ENCODE measurements at regions not wholly inside any gene's neighbourhood (a gene's known extent, or its start where the extent isn't known, plus 50 kb on each side); places are given as distances from the start of the nearest gene placed in this dataset.

DNA sequence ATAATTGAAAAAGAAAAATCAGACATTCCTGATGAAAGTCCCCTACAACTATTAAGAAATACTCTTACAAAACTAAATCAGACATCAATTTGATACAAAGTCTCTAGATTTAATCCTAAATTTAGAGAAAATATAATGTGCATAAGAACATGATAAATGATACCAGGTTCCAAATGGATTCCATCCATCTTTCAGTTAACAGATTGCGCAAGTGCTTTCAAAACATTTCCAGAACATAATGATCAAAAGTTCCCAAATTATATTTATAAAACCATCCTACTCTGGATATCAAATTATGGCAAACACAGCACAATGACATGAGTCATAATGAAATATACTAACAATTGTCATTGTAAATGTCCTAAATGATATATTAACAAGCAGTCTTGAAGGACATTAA, 151.0 kb upstream of the GYPC start:
- no peak for TF ChIP-seq IRF4 (IDR thresholded peaks at IDR 0.05; ENCODE audit: low read depth, low read length)
- TF ChIP-seq CHD4 (IDR thresholded peaks at IDR 0.05): no peak
- TF ChIP-seq, protein P1, sequence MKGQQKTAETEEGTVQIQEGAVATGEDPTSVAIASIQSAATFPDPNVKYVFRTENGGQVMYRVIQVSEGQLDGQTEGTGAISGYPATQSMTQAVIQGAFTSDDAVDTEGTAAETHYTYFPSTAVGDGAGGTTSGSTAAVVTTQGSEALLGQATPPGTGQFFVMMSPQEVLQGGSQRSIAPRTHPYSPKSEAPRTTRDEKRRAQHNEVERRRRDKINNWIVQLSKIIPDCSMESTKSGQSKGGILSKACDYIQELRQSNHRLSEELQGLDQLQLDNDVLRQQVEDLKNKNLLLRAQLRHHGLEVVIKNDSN (IDR thresholded peaks at IDR 0.05; ENCODE audit: borderline replicate concordance, extremely low read length, insufficient read depth, low read depth, low read length): no peak
- TF ChIP-seq EZH2 (IDR thresholded peaks at IDR 0.05; ENCODE audit: borderline replicate concordance, control insufficient read depth, low read depth, low read length): no peak
- TF ChIP-seq EP300 (IDR thresholded peaks at IDR 0.05; ENCODE audit: borderline replicate concordance in 1 of 2, control insufficient read depth in 1 of 2, low read depth in 2 of 2, low read length in 2 of 2): no peak
- TF ChIP-seq, protein P2, sequence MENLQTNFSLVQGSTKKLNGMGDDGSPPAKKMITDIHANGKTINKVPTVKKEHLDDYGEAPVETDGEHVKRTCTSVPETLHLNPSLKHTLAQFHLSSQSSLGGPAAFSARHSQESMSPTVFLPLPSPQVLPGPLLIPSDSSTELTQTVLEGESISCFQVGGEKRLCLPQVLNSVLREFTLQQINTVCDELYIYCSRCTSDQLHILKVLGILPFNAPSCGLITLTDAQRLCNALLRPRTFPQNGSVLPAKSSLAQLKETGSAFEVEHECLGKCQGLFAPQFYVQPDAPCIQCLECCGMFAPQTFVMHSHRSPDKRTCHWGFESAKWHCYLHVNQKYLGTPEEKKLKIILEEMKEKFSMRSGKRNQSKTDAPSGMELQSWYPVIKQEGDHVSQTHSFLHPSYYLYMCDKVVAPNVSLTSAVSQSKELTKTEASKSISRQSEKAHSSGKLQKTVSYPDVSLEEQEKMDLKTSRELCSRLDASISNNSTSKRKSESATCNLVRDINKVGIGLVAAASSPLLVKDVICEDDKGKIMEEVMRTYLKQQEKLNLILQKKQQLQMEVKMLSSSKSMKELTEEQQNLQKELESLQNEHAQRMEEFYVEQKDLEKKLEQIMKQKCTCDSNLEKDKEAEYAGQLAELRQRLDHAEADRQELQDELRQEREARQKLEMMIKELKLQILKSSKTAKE (IDR thresholded peaks at IDR 0.05; ENCODE audit: low read depth, poor library complexity, severe bottlenecking): no peak
- TF ChIP-seq POLR2AphosphoS2 (IDR thresholded peaks at IDR 0.05; ENCODE audit: low read depth, low read length): no peak
- TF ChIP-seq SIN3A (IDR thresholded peaks at IDR 0.05; ENCODE audit: low read depth, low read length): no peak
- TF ChIP-seq, protein P3, sequence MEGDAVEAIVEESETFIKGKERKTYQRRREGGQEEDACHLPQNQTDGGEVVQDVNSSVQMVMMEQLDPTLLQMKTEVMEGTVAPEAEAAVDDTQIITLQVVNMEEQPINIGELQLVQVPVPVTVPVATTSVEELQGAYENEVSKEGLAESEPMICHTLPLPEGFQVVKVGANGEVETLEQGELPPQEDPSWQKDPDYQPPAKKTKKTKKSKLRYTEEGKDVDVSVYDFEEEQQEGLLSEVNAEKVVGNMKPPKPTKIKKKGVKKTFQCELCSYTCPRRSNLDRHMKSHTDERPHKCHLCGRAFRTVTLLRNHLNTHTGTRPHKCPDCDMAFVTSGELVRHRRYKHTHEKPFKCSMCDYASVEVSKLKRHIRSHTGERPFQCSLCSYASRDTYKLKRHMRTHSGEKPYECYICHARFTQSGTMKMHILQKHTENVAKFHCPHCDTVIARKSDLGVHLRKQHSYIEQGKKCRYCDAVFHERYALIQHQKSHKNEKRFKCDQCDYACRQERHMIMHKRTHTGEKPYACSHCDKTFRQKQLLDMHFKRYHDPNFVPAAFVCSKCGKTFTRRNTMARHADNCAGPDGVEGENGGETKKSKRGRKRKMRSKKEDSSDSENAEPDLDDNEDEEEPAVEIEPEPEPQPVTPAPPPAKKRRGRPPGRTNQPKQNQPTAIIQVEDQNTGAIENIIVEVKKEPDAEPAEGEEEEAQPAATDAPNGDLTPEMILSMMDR (IDR thresholded peaks at IDR 0.05 in 2 of 3, conservative IDR thresholded peaks at IDR 0.05 in 1 of 3; ENCODE audit: control insufficient read depth in 2 of 3, extremely low read depth in 1 of 3, insufficient read depth in 1 of 3, low read depth in 3 of 3, low read length in 3 of 3): no peak
- no peak for TF ChIP-seq CHD2 (IDR thresholded peaks at IDR 0.05; ENCODE audit: borderline replicate concordance, low read depth, low read length)
- no peak for TF ChIP-seq ZNF24 (IDR thresholded peaks at IDR 0.05)
- TF ChIP-seq POLR2A (IDR thresholded peaks at IDR 0.05; ENCODE audit: low read depth, low read length): no peak
- no peak for TF ChIP-seq TBL1XR1 (IDR thresholded peaks at IDR 0.05; ENCODE audit: low read depth, low read length)

Data from GM12878 (cell line).